ENCODE measurements at regions not wholly inside any gene's neighbourhood (a gene's known extent, or its start where the extent isn't known, plus 50 kb on each side); places are given as distances from the start of the nearest gene placed in this dataset.
A peak's percentile ranks its signal among the peaks of the same experiment; 100 is the strongest.
"Not testable (repeated sequence)": the region's sequence is repeated elsewhere in the genome, so short reads cannot be mapped to it uniquely, and the experiment has no call there.

DNA sequence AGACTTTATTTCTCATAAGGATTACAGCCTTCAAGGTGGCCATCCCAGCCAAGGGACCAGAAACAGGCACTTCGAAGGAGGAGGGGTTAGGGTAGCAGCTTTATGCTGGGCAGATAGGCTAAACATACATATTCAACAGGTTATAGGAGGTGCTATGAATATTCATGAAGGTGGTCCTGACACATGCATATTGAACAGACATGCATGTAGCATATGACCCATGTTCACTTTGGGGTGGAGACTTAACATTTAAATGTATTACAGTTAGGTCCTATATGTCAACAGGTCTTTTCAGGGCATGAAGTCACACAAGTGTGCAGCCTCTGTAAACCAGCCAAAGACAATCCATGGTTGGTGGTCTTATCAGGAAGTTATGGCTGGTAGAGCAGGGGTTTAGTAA lies 133.2 kb downstream of the KCNJ12 start:
- H3K4me3 ChIP-seq (ENCODE audit: low read depth, low read length); POLR2A ChIA-PET; H3K27ac ChIP-seq (ENCODE audit: extremely low read depth, low read depth, low read length); H3K36me3 ChIP-seq (ENCODE audit: control insufficient read depth in 2 of 2, insufficient read depth in 1 of 2, low read length in 2 of 2); H3K9me3 ChIP-seq (ENCODE audit: control insufficient read depth, insufficient read depth, low read depth, low read length); H3K4me1 ChIP-seq (ENCODE audit: control insufficient read depth, insufficient read depth, low read length): not testable (repeated sequence)
- CTCF ChIA-PET: interaction anchor here (3.0 to 6.7 kb wide), 2 partner anchors 52 to 228 kb away, joined by 20 to 63 read pairs; no protein-coding TSS in a partner anchor
- TF ChIP-seq SCRT2 (tag by site-specific recombination; IDR thresholded peaks at IDR 0.05): peak; percentile 96
- TF ChIP-seq SCRT1 (tag by site-specific recombination; IDR thresholded peaks at IDR 0.05; ENCODE audit: borderline replicate concordance): peak; percentile 94

DNA sequence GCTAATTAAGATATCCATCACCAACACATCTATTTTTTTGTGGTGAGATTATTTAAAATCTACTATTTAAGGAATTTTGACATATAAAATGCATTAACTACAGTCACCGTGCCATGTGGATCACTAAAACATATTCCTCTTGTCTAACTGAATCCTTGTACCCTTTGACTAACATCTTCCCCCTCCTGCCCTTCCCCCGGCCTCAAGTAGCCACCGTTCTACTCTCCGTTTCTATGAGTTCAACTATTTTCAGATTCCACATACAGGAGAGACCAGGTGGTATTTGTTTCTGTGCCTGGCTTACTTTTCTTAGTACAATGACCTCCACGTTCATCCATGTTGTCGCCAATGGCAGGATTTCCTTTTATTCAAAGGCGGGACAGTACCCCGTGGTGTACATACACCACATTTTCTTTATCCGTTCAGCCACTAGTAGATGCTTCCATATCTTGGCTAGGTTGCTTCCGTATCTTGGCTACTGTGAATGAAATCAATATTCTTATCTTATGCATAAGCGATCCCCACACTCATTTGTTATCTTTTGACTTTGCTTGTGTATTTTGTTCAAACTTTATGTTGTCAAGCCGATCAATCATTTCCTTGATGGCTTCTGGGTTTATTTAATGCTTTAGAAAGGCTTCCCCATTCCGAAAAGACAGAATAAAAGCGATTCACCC lies 134.7 kb downstream of the KCNJ12 start:
- Histone ChIP-seq H3K4me1 (ENCODE audit: control insufficient read depth, insufficient read depth, low read length) (0 out of 2 replicates have a peak, but pooled peaks cover 5% of the 10 kb centered on the region), H3K4me3 (ENCODE audit: low read depth, low read length) (no peak overlapping the region), H3K27ac (ENCODE audit: extremely low read depth, low read depth, low read length) (peak overlapping the region; percentile 57; the same call in 1 of the 2 replicates), H3K36me3 (ENCODE audit: control insufficient read depth in 2 of 2, insufficient read depth in 1 of 2, low read length in 2 of 2) (no peaks in the 10 kb centered on the region), H3K9me3 (ENCODE audit: control insufficient read depth, insufficient read depth, low read depth, low read length) (no peaks in the 10 kb centered on the region)
- ChIA-PET CTCF (interaction anchor here (0.6 to 6.7 kb wide), 39 partner anchors 8 to 453 kb away, joined by 3 to 66 read pairs (median 5); no protein-coding TSS in a partner anchor), POLR2A (interaction anchor here (1.2 kb wide), 1 partner anchor 54 kb away, joined by 6 read pairs; no protein-coding TSS in a partner anchor)
- TF ChIP-seq ZBTB17 (tag by site-specific recombination; IDR thresholded peaks at IDR 0.05) (peak; percentile 59), ZNF324 (tag by site-specific recombination; IDR thresholded peaks at IDR 0.05) (no peak), OSR2 (tag by site-specific recombination; IDR thresholded peaks at IDR 0.05) (peak; percentile 82)

DNA sequence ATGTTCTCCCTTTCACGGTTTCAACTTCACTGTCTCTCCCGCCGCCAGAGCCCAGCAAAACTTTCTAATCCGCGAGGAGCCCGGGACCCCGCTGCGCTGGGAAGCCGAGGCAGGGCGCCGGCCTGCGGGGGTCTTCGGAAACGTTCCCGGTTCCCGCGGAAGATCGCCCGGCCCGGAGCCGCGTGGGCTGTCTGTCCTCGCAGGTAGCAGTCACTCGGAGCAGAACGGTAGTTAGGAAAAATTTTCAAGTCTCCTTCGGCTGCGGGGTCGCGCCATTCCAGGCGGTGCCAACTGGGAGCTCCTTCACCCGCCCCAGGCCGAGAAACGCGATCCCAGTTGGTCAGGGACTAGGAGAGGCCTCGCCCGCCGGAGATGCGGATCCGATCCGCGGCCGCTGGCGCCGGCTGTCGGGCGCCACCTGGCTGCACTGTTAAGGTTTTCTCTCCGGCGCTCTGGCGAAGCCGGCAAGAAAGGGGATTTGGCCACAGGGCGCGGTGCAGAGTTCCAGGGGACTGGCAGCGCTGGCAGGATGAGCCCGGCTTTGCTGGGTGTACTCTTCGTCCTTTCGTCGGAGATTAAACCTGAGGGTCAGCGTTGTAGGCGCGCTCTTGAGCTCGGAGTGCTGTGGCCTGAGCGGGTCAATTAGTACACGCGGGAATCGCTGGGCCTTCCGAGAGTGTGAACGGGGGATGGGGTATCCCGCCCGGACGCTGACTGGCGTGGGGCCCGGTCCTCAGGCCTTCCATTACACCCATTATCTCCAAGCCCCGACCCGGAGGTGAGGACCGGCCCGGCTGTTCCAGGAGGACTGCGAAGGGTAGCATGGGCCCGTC lies 135.4 kb downstream of the KCNJ12 start:
- Histone ChIP-seq H3K4me1 (ENCODE audit: control insufficient read depth, insufficient read depth, low read length) (0 out of 2 replicates have a peak, but pooled peaks cover 5% of the 10 kb centered on the region), H3K36me3 (ENCODE audit: control insufficient read depth in 2 of 2, insufficient read depth in 1 of 2, low read length in 2 of 2) (no peaks in the 10 kb centered on the region), H3K9me3 (ENCODE audit: control insufficient read depth, insufficient read depth, low read depth, low read length) (no peaks in the 10 kb centered on the region), H3K4me3 (ENCODE audit: low read depth, low read length) (peak overlapping the region; percentile 37), H3K27ac (ENCODE audit: extremely low read depth, low read depth, low read length) (peak overlapping the region; percentile 57; the same call in 1 of the 2 replicates)
- CTCF ChIA-PET: interaction anchor here (0.6 to 6.7 kb wide), 49 partner anchors 8 to 518 kb away, joined by 3 to 66 read pairs (median 4); partner anchors contain the start of gene USP22
- POLR2A ChIA-PET: interaction anchor here (0.6 to 1.2 kb wide), 2 partner anchors 55 to 101 kb away, joined by 3 to 6 read pairs; no protein-coding TSS in a partner anchor
- TF ChIP-seq, protein P1, sequence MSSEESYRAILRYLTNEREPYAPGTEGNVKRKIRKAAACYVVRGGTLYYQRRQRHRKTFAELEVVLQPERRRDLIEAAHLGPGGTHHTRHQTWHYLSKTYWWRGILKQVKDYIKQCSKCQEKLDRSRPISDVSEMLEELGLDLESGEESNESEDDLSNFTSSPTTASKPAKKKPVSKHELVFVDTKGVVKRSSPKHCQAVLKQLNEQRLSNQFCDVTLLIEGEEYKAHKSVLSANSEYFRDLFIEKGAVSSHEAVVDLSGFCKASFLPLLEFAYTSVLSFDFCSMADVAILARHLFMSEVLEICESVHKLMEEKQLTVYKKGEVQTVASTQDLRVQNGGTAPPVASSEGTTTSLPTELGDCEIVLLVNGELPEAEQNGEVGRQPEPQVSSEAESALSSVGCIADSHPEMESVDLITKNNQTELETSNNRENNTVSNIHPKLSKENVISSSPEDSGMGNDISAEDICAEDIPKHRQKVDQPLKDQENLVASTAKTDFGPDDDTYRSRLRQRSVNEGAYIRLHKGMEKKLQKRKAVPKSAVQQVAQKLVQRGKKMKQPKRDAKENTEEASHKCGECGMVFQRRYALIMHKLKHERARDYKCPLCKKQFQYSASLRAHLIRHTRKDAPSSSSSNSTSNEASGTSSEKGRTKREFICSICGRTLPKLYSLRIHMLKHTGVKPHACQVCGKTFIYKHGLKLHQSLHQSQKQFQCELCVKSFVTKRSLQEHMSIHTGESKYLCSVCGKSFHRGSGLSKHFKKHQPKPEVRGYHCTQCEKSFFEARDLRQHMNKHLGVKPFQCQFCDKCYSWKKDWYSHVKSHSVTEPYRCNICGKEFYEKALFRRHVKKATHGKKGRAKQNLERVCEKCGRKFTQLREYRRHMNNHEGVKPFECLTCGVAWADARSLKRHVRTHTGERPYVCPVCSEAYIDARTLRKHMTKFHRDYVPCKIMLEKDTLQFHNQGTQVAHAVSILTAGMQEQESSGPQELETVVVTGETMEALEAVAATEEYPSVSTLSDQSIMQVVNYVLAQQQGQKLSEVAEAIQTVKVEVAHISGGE (tag by site-specific recombination; conservative IDR thresholded peaks at IDR 0.05; ENCODE audit: low read depth): no peak
- TF ChIP-seq ZNF155 (tag by site-specific recombination; IDR thresholded peaks at IDR 0.05): no peak
- TF ChIP-seq ZBTB49 (tag by site-specific recombination; IDR thresholded peaks at IDR 0.05; ENCODE audit: low read depth): no peak
- TF ChIP-seq ZNF549 (tag by site-specific recombination; IDR thresholded peaks at IDR 0.05): no peak
- no peak for TF ChIP-seq ZNF302 (tag by site-specific recombination; IDR thresholded peaks at IDR 0.05; ENCODE audit: low read depth)
- no peak for TF ChIP-seq TRIM28 (IDR thresholded peaks at IDR 0.05; ENCODE audit: borderline replicate concordance, low read length)
- TF ChIP-seq ZBTB48 (tag by site-specific recombination; IDR thresholded peaks at IDR 0.05): peak; percentile 30; the same call in 1 of the 2 replicates
- no peak for TF ChIP-seq GLI2 (tag by site-specific recombination; IDR thresholded peaks at IDR 0.05; ENCODE audit: borderline replicate concordance, low read depth)
- TF ChIP-seq ZNF362 (tag by site-specific recombination; IDR thresholded peaks at IDR 0.05): no peak
- no peak for TF ChIP-seq ZNF391 (tag by site-specific recombination; IDR thresholded peaks at IDR 0.05; ENCODE audit: borderline replicate concordance, low read depth)
- peak; percentile 59 for TF ChIP-seq GLIS1 (tag by site-specific recombination; IDR thresholded peaks at IDR 0.05)
- no peak; the same call in 1 of the 2 replicates for TF ChIP-seq ZBTB1 (tag by site-specific recombination; IDR thresholded peaks at IDR 0.05)
- no peak for TF ChIP-seq KLF9 (tag by site-specific recombination; IDR thresholded peaks at IDR 0.05; ENCODE audit: low read depth)
- TF ChIP-seq ZNF175 (tag by site-specific recombination; IDR thresholded peaks at IDR 0.05): no peak
- TF ChIP-seq ZNF792 (tag by site-specific recombination; IDR thresholded peaks at IDR 0.05): no peak
- peak; percentile 79; the same call in 1 of the 2 replicates for TF ChIP-seq ZNF600 (tag by site-specific recombination; IDR thresholded peaks at IDR 0.05)
- no peak for TF ChIP-seq ZNF580 (tag by site-specific recombination; IDR thresholded peaks at IDR 0.05)

Data from HEK293 (cell line).